IMR-90 (cell line): ENCODE measurements at regions not wholly inside any gene's neighbourhood (a gene's known extent, or its start where the extent isn't known, plus 50 kb on each side); places are given as distances from the start of the nearest gene placed in this dataset.

Experiments
- ATAC-seq: fragments of 200-7000 bp; cut with Tn5 transposase; 2 replicates; pipeline ENCODE4 v1.9.1; 2020; ENCODE audit warnings: low read depth, mild to moderate bottlenecking, moderate library complexity
- BruUV-seq: library from RNA; stranded (reverse); fragments of 400-500 nt; replicated peaks from 2 replicates; lab custom pipeline; 2021; lab: Mats Ljungman, UMichigan
- CTCF ChIA-PET: fragments of 300-600 bp; formaldehyde crosslinking; extraction: SDS; loops from one replicate; lab custom pipeline; 2021; ENCODE audit warnings: antibody characterized with exemption; lab: Yijun Ruan, JAX
- POLR2A ChIA-PET: fragments of 300-600 bp; sonication (Branson Sonifier 250); formaldehyde crosslinking; loops from one replicate; lab custom pipeline; 2022; ENCODE audit warnings: antibody characterized with exemption; ENCODE audit not compliant: unreplicated experiment; lab: Charles Lee
- DNase-seq: peaks from one replicate; pipeline ENCODE4 v3.0.0; 2013
- H2AFZ ChIP-seq: replicated peaks from 2 replicates; pipeline ENCODE3; 2013; ENCODE audit warnings: low read length, mild to moderate bottlenecking; ENCODE audit not compliant: poor library complexity
- H2AK5ac ChIP-seq: 2 replicates; pipeline ENCODE4 v1.6.1; 2013; ENCODE audit warnings: low read depth, low read length, inconsistent platforms
- H2AK9ac ChIP-seq: replicated peaks from 2 replicates; pipeline ENCODE3; 2013; ENCODE audit warnings: mild to moderate bottlenecking, low read depth, low read length, moderate library complexity; ENCODE audit not compliant: poor library complexity
- H2BK120ac ChIP-seq: 2 replicates; pipeline ENCODE4 v1.6.1; 2013; ENCODE audit warnings: low read depth, low read length, inconsistent platforms
- H2BK15ac ChIP-seq: 3 replicates; pipeline ENCODE4 v1.6.1; 2013; ENCODE audit warnings: low read depth, low read length, inconsistent platforms
- H2BK20ac ChIP-seq: 2 replicates; pipeline ENCODE4 v1.6.1; 2013; ENCODE audit warnings: low read depth, mild to moderate bottlenecking, inconsistent platforms, low read length, moderate library complexity
- H2BK5ac ChIP-seq: 2 replicates; pipeline ENCODE4 v1.6.1; 2013; ENCODE audit warnings: mild to moderate bottlenecking, low read depth, low read length, inconsistent platforms; ENCODE audit not compliant: poor library complexity, severe bottlenecking
- H3K14ac ChIP-seq: replicated peaks from 2 replicates; pipeline ENCODE4 v1.6.1; 2013; ENCODE audit warnings: low read depth, low read length, inconsistent platforms
- H3K18ac ChIP-seq: 2 replicates; pipeline ENCODE4 v1.6.1; 2013; ENCODE audit warnings: low read depth, low read length, control low read depth
- H3K23ac ChIP-seq: 2 replicates; pipeline ENCODE4 v1.6.1; 2013; ENCODE audit warnings: low read depth, low read length, inconsistent platforms
- H3K27ac ChIP-seq: 2 replicates; pipeline ENCODE4 v1.5.1; 2013; ENCODE audit warnings: mild to moderate bottlenecking, control low read depth, low read length; ENCODE audit not compliant: insufficient read depth
- H3K27me3 ChIP-seq: 2 replicates; pipeline ENCODE4 v1.6.1; 2013; ENCODE audit warnings: low read length; ENCODE audit not compliant: control insufficient read depth, insufficient read depth
- H3K36me3 ChIP-seq: 2 replicates; pipeline ENCODE4 v1.6.1; 2013; ENCODE audit warnings: low read length, mixed read lengths; ENCODE audit not compliant: control insufficient read depth, insufficient read depth
- H3K4ac ChIP-seq: 2 replicates; pipeline ENCODE4 v1.6.1; 2013; ENCODE audit warnings: low read depth, low read length, inconsistent platforms
- H3K4me1 ChIP-seq: 2 replicates; pipeline ENCODE4 v1.6.1; 2013; ENCODE audit warnings: low read length, mixed read lengths; ENCODE audit not compliant: control insufficient read depth, insufficient read depth
- H3K4me2 ChIP-seq: 2 replicates; pipeline ENCODE4 v1.6.1; 2013; ENCODE audit warnings: low read depth, mild to moderate bottlenecking, control low read depth, low read length, moderate library complexity
- H3K4me3 ChIP-seq: 2 replicates; pipeline ENCODE4 v1.5.1; 2013; ENCODE audit warnings: low read depth, mild to moderate bottlenecking, control low read depth, low read length, moderate library complexity; ENCODE audit not compliant: insufficient read depth
- H3K56ac ChIP-seq: 2 replicates; pipeline ENCODE4 v1.6.1; 2013; ENCODE audit warnings: low read length, inconsistent platforms; ENCODE audit not compliant: insufficient read depth; ENCODE audit errors: extremely low read depth
- H3K79me1 ChIP-seq, 2 experiments: 2 replicates each; pipeline ENCODE4 v1.6.1; 2013; ENCODE audit warnings: low read length in 2 of 2, inconsistent platforms in 1 of 2, low read depth in 1 of 2
- H3K9ac ChIP-seq: 2 replicates; pipeline ENCODE4 v1.6.1; 2013; ENCODE audit warnings: low read depth, low read length, control low read depth
- H3K9me1 ChIP-seq: 2 replicates; pipeline ENCODE4 v1.6.1; 2013; ENCODE audit warnings: low read length, inconsistent platforms; ENCODE audit not compliant: insufficient read depth
- H3K9me3 ChIP-seq: 2 replicates; pipeline ENCODE4 v1.6.1; 2013; ENCODE audit warnings: low read length; ENCODE audit not compliant: control insufficient read depth, insufficient read depth
- H4K20me1 ChIP-seq: 2 replicates; pipeline ENCODE4 v1.6.1; 2013; ENCODE audit warnings: low read length, inconsistent platforms; ENCODE audit not compliant: insufficient read depth
- H4K5ac ChIP-seq: 2 replicates; pipeline ENCODE4 v1.6.1; 2013; ENCODE audit warnings: mild to moderate bottlenecking, low read depth, low read length, control low read depth
- H4K8ac ChIP-seq, 2 experiments: 2 replicates each; pipeline ENCODE4 v1.6.1; 2013; ENCODE audit warnings: low read depth in 2 of 2, low read length in 2 of 2, control low read depth in 1 of 2, inconsistent platforms in 1 of 2
- H4K91ac ChIP-seq: 2 replicates; pipeline ENCODE4 v1.6.1; 2013; ENCODE audit warnings: low read depth, low read length, inconsistent platforms; ENCODE audit not compliant: insufficient read depth
- CEBPB ChIP-seq: IDR thresholded peaks from 2 replicates; pipeline ENCODE4 v1.6.1; 2012; ENCODE audit warnings: low read depth, low read length, improper control_type of control experiment
- FOS ChIP-seq: fragments of 150-350 bp; IDR thresholded peaks from 2 replicates; pipeline ENCODE4 v1.6.1; 2016; ENCODE audit warnings: low read depth, low read length
- MAFK ChIP-seq: IDR thresholded peaks from 2 replicates; pipeline ENCODE4 v1.6.1; 2012; ENCODE audit warnings: low read depth, low read length, improper control_type of control experiment
- MAZ ChIP-seq: IDR thresholded peaks from 2 replicates; pipeline ENCODE4 v1.6.1; 2012; ENCODE audit warnings: low read depth, mild to moderate bottlenecking, low read length, improper control_type of control experiment, moderate library complexity, borderline replicate concordance
- MXI1 ChIP-seq: IDR thresholded peaks from 2 replicates; pipeline ENCODE4 v1.6.1; 2012; ENCODE audit warnings: low read depth, mild to moderate bottlenecking, low read length, moderate library complexity, borderline replicate concordance
- POLR2A ChIP-seq: IDR thresholded peaks from 2 replicates; pipeline ENCODE4 v1.6.1; 2012; ENCODE audit warnings: mild to moderate bottlenecking, low read depth, low read length
- RAD21 ChIP-seq: IDR thresholded peaks from 2 replicates; pipeline ENCODE4 v1.6.1; 2012; ENCODE audit warnings: low read length, improper control_type of control experiment
- RCOR1 ChIP-seq: IDR thresholded peaks from 2 replicates; pipeline ENCODE4 v1.6.1; 2012; ENCODE audit warnings: mild to moderate bottlenecking, low read length, improper control_type of control experiment; ENCODE audit not compliant: insufficient replicate concordance
- RFX5 ChIP-seq: IDR thresholded peaks from 2 replicates; pipeline ENCODE4 v1.8.0; 2012; ENCODE audit warnings: low read depth, mild to moderate bottlenecking, low read length, moderate library complexity
- SMC3 ChIP-seq: fragments of 150-350 bp; IDR thresholded peaks from 2 replicates; pipeline ENCODE4 v1.6.1; 2016; ENCODE audit warnings: low read depth, mild to moderate bottlenecking, antibody characterized with exemption, low read length, moderate library complexity
- USF2 ChIP-seq: fragments of 150-350 bp; IDR thresholded peaks from 2 replicates; pipeline ENCODE4 v1.6.1; 2017; ENCODE audit warnings: mild to moderate bottlenecking, antibody characterized with exemption, low read length, low read depth
- WGBS, 2 experiments: methylation state at CpG; one replicate each; pipeline versions ENCODE4 v1.1.5 to v1.1.7; 2013; ENCODE audit warnings: missing lambda C conversion rate in 2 of 2; ENCODE audit not compliant: insufficient read length in 1 of 2; ENCODE audit errors: extremely low coverage in 2 of 2; 5-methylcytosine and 5-hydroxymethylcytosine counted together
- dilution Hi-C: fragments of 300-500 bp; cut with HindIII; formaldehyde crosslinking; loops from one replicate; pipeline ENCODE4 v1.14.3; 2018; ENCODE audit warnings: low sequenced_read_pairs; ENCODE audit not compliant: unreplicated experiment
- in situ Hi-C: fragments of 300-500 bp; cut with MboI; formaldehyde crosslinking; loops from 3 replicates; pipeline ENCODE4 v1.14.3; 2019; ENCODE audit warnings: low sequenced_read_pairs, inconsistent platforms, mixed read lengths
- intact Hi-C: fragments of 100-400 bp; cut with micrococcal nuclease; formaldehyde crosslinking; loops from 2 replicates; pipeline ENCODE4 v1.10.0; 2022
- TF ChIP-seq, protein P1 (sequence below): conservative IDR thresholded peaks from 2 replicates; pipeline ENCODE4 v1.5.1; 2012; ENCODE audit warnings: mild to moderate bottlenecking, low read depth, low read length, improper control_type of control experiment
- TF ChIP-seq, protein P2 (sequence below): fragments of 150-350 bp; IDR thresholded peaks from 2 replicates; pipeline ENCODE4 v1.6.1; 2016; ENCODE audit warnings: low read depth, mild to moderate bottlenecking, low read length, moderate library complexity, borderline replicate concordance

GRCh38 chr2:60317844-60318243 is 235.6 kb downstream of the BCL11A start:
- TF ChIP-seq FOS (no peak), RAD21 (no peak), RCOR1 (no peak), MAZ (no peak), SMC3 (no peak), USF2 (no peak), POLR2A (no peak), MXI1 (no peak), MAFK (no peak), CEBPB (no peak), RFX5 (no peak)
- TF ChIP-seq, protein P1, sequence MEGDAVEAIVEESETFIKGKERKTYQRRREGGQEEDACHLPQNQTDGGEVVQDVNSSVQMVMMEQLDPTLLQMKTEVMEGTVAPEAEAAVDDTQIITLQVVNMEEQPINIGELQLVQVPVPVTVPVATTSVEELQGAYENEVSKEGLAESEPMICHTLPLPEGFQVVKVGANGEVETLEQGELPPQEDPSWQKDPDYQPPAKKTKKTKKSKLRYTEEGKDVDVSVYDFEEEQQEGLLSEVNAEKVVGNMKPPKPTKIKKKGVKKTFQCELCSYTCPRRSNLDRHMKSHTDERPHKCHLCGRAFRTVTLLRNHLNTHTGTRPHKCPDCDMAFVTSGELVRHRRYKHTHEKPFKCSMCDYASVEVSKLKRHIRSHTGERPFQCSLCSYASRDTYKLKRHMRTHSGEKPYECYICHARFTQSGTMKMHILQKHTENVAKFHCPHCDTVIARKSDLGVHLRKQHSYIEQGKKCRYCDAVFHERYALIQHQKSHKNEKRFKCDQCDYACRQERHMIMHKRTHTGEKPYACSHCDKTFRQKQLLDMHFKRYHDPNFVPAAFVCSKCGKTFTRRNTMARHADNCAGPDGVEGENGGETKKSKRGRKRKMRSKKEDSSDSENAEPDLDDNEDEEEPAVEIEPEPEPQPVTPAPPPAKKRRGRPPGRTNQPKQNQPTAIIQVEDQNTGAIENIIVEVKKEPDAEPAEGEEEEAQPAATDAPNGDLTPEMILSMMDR: no peak
- TF ChIP-seq, protein P2, sequence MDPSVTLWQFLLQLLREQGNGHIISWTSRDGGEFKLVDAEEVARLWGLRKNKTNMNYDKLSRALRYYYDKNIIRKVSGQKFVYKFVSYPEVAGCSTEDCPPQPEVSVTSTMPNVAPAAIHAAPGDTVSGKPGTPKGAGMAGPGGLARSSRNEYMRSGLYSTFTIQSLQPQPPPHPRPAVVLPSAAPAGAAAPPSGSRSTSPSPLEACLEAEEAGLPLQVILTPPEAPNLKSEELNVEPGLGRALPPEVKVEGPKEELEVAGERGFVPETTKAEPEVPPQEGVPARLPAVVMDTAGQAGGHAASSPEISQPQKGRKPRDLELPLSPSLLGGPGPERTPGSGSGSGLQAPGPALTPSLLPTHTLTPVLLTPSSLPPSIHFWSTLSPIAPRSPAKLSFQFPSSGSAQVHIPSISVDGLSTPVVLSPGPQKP: no peak
- no peak for ATAC-seq

More at GRCh38 chr2:60317844-60318243, 235.6 kb downstream of the BCL11A start:
- Histone ChIP-seq H4K5ac (no peak overlapping the region), H3K4me1 (no peaks in the 10 kb centered on the region), H3K4me2 (no peak overlapping the region), H3K27me3 (no peaks in the 10 kb centered on the region), H3K9me1 (no peaks in the 10 kb centered on the region), H3K4me3 (no peak overlapping the region), H3K27ac (no peak overlapping the region), H3K9me3 (no peaks in the 10 kb centered on the region), H4K91ac (no peak overlapping the region), H4K20me1 (no peaks in the 10 kb centered on the region), H3K56ac (no peak overlapping the region), H4K8ac (no peak overlapping the region), H3K36me3 (no peaks in the 10 kb centered on the region), H2BK120ac (no peak overlapping the region), H2AK5ac (no peak overlapping the region), H3K79me1 (no peaks in the 10 kb centered on the region), H2BK5ac (no peak overlapping the region), H3K14ac (no peak overlapping the region), H2AFZ (no peak overlapping the region), H2BK15ac (no peak overlapping the region), H2AK9ac (no peak overlapping the region), H2BK20ac (no peak overlapping the region), H3K9ac (no peak overlapping the region), H3K4ac (no peak overlapping the region), H3K23ac (no peak overlapping the region; the same call in 1 of the 2 replicates), H3K18ac (no peak overlapping the region)
- in situ Hi-C loops (no loop called here), intact Hi-C loops (no loop called here), dilution Hi-C loops (no loop called here)
- ChIA-PET POLR2A (no interaction called here), CTCF (no interaction called here)
- BruUV-seq: no TSS peak
- WGBS, 2 experiments: no CpG with 5 or more reads among the region's 8 CpGs
- no peak for DNase-seq
